Astrocyte (in vitro differentiated cells and primary cell): ENCODE measurements at regions not wholly inside any gene's neighbourhood (a gene's known extent, or its start where the extent isn't known, plus 50 kb on each side); places are given as distances from the start of the nearest gene placed in this dataset.

Experiments
- DNase-seq: peaks from one replicate; pipeline ENCODE4 v3.0.0-alpha.2; 2010; ENCODE audit warnings: low read depth
- FAIRE-seq: peaks from 2 replicates; lab custom pipeline; 2011; peaks lifted over from hg19 to GRCh38; lab: Jason Lieb, UNC
- H2AFZ ChIP-seq: 2 replicates; pipeline ENCODE4 v1.6.0; 2012; ENCODE audit warnings: low read depth, low read length, inconsistent platforms
- H3K27ac ChIP-seq: 2 replicates; pipeline ENCODE4 v1.5.1; 2011; ENCODE audit warnings: low read depth, low read length, inconsistent platforms
- H3K27me3 ChIP-seq: 2 replicates; pipeline ENCODE4 v1.6.0; 2011; ENCODE audit warnings: low read length, inconsistent platforms; ENCODE audit not compliant: insufficient read depth
- H3K36me3 ChIP-seq: 2 replicates; pipeline ENCODE4 v1.5.1; 2011; ENCODE audit warnings: low read length, inconsistent platforms; ENCODE audit not compliant: insufficient read depth
- H3K4me1 ChIP-seq: 2 replicates; pipeline ENCODE4 v1.5.1; 2011; ENCODE audit warnings: low read length, inconsistent platforms; ENCODE audit not compliant: insufficient read depth
- H3K4me2 ChIP-seq: 2 replicates; pipeline ENCODE4 v1.6.0; 2012; ENCODE audit warnings: low read length, inconsistent platforms
- H3K4me3 ChIP-seq: 2 replicates; pipeline ENCODE4 v1.5.1; 2011; ENCODE audit warnings: low read depth, mild to moderate bottlenecking, low read length, inconsistent platforms; ENCODE audit not compliant: insufficient read depth
- H3K79me2 ChIP-seq: 2 replicates; pipeline ENCODE4 v1.6.0; 2012; ENCODE audit warnings: mild to moderate bottlenecking, low read length, inconsistent platforms; ENCODE audit not compliant: insufficient read depth
- H3K9ac ChIP-seq: 2 replicates; pipeline ENCODE4 v1.6.0; 2012; ENCODE audit warnings: mild to moderate bottlenecking, low read length, inconsistent platforms
- H3K9me3 ChIP-seq: 2 replicates; pipeline ENCODE4 v1.5.1; 2012; ENCODE audit warnings: low read depth, mild to moderate bottlenecking, low read length, inconsistent platforms; ENCODE audit not compliant: insufficient read depth
- H4K20me1 ChIP-seq: 2 replicates; pipeline ENCODE4 v1.6.0; 2012; ENCODE audit warnings: low read length, inconsistent platforms; ENCODE audit not compliant: insufficient read depth
- H3K27ac Mint-ChIP-seq: one replicate; pipeline ENCODE4 v1.8.0; 2021; ENCODE audit warnings: mild to moderate bottlenecking, mixed read lengths; ENCODE audit not compliant: unreplicated experiment
- H3K27me3 Mint-ChIP-seq: one replicate; pipeline ENCODE4 v1.8.0; 2021; ENCODE audit warnings: low read depth, mixed read lengths; ENCODE audit not compliant: unreplicated experiment
- H3K36me3 Mint-ChIP-seq: one replicate; pipeline ENCODE4 v1.8.0; 2021; ENCODE audit warnings: low read depth, mixed read lengths; ENCODE audit not compliant: unreplicated experiment
- H3K4me1 Mint-ChIP-seq: one replicate; pipeline ENCODE4 v1.8.0; 2021; ENCODE audit warnings: low read depth, mixed read lengths; ENCODE audit not compliant: unreplicated experiment
- H3K4me3 Mint-ChIP-seq: one replicate; pipeline ENCODE4 v1.8.0; 2021; ENCODE audit warnings: mild to moderate bottlenecking, moderate library complexity, mixed read lengths; ENCODE audit not compliant: unreplicated experiment
- H3K9me3 Mint-ChIP-seq: one replicate; pipeline ENCODE4 v1.8.0; 2021; ENCODE audit warnings: mild to moderate bottlenecking, mixed read lengths; ENCODE audit not compliant: unreplicated experiment
- EZH2 ChIP-seq: IDR thresholded peaks from 2 replicates; pipeline ENCODE4 v1.6.1; 2012; ENCODE audit warnings: mild to moderate bottlenecking, low read length, inconsistent platforms; ENCODE audit not compliant: insufficient read depth
- TF ChIP-seq, protein P1 (sequence below): IDR thresholded peaks from 2 replicates; pipeline ENCODE4 v1.5.1; 2011; ENCODE audit warnings: low read depth, mild to moderate bottlenecking, inconsistent platforms, low read length, moderate library complexity; ENCODE audit not compliant: insufficient read depth

DNA sequence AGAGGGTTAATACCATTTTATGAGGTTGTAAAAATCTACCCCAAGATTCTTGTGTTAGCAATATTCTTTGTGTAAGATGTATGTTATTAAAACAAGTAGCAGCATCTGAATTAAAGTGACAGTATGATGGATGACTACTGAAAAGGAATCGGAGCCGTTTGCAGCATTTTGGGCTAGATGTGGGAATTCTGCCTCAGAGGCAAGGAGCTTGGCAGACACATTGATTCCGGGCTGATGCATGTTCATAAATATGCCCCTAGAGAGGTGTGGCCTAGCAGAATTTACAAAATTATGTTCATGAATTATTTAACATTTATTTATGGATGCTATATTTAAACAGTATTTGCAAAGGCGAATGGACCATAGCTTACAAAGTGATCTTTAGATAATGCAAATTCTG lies 389.0 kb upstream of the ETAA1 start:
- H3K4me3 ChIP-seq, result no peak overlapping the region
- no peaks in the 10 kb centered on the region for H3K36me3 ChIP-seq
- H3K4me3 Mint-ChIP-seq, result no peak overlapping the region
- H3K4me2 ChIP-seq, result no peak overlapping the region
- H3K27me3 ChIP-seq, result peaks cover 3% of the 10 kb centered on the region
- no peak overlapping the region for H3K27ac ChIP-seq
- no peak overlapping the region for H2AFZ ChIP-seq
- no peaks in the 10 kb centered on the region for H3K27me3 Mint-ChIP-seq
- H3K27ac Mint-ChIP-seq, result no peak overlapping the region
- H4K20me1 ChIP-seq, result no peaks in the 10 kb centered on the region
- no peak overlapping the region for H3K9ac ChIP-seq
- no peaks in the 10 kb centered on the region for H3K4me1 ChIP-seq
- no peaks in the 10 kb centered on the region for H3K9me3 ChIP-seq
- peaks cover 3% of the 10 kb centered on the region for H3K4me1 Mint-ChIP-seq
- FAIRE-seq, result no peak
- H3K9me3 Mint-ChIP-seq, result no peaks in the 10 kb centered on the region
- no peaks in the 10 kb centered on the region for H3K79me2 ChIP-seq
- TF ChIP-seq EZH2, result no peak
- TF ChIP-seq, protein P1, sequence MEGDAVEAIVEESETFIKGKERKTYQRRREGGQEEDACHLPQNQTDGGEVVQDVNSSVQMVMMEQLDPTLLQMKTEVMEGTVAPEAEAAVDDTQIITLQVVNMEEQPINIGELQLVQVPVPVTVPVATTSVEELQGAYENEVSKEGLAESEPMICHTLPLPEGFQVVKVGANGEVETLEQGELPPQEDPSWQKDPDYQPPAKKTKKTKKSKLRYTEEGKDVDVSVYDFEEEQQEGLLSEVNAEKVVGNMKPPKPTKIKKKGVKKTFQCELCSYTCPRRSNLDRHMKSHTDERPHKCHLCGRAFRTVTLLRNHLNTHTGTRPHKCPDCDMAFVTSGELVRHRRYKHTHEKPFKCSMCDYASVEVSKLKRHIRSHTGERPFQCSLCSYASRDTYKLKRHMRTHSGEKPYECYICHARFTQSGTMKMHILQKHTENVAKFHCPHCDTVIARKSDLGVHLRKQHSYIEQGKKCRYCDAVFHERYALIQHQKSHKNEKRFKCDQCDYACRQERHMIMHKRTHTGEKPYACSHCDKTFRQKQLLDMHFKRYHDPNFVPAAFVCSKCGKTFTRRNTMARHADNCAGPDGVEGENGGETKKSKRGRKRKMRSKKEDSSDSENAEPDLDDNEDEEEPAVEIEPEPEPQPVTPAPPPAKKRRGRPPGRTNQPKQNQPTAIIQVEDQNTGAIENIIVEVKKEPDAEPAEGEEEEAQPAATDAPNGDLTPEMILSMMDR, result no peak
- no peaks in the 10 kb centered on the region for H3K36me3 Mint-ChIP-seq
- DNase-seq, result peak; percentile 17

DNA sequence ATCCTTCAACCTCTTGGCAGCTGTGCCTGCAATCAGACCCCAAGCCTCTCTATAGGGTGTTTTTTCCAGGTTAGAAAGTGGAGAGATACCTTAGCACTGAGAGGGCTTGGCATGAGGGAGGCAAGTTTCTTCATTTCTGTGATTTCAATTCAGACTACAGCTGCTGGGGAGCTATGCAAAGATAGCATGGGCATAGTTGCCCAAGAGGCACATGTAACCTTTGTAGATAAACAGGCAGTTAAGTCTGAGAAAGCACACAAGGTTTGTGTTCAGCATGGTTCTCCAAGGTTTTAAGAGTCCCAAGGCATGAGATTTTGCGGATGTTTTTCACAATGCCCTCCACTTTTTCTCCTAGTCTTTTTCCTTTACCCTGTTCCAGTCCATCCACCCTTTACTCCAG lies 385.0 kb upstream of the ETAA1 start:
- FAIRE-seq, result no peak

DNA sequence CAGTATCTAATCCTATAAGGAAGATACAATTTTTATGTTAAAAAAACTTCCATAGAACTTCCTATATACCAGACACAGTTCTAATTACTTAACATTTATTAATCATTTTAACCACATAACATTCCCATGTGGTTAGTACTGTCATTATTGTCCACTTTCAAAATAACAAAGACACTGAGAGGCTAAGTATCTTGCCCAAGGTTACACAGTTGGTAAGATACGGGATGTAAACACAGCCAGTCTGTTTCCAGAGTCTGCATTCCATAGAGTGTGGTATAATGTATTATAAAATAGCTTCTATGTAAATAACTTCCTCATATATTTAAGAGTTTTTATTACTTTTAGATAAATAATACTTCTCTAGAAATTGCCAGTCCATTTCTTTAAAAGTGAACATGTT lies 383.3 kb upstream of the ETAA1 start:
- no peaks in the 10 kb centered on the region for H3K9me3 Mint-ChIP-seq
- Histone ChIP-seq H3K27me3 (peaks cover 3% of the 10 kb centered on the region), H2AFZ (no peak overlapping the region), H3K4me3 (no peak overlapping the region), H3K4me1 (no peaks in the 10 kb centered on the region), H3K9ac (no peak overlapping the region), H3K36me3 (no peaks in the 10 kb centered on the region), H3K79me2 (no peaks in the 10 kb centered on the region), H4K20me1 (no peaks in the 10 kb centered on the region), H3K27ac (no peak overlapping the region), H3K4me2 (no peak overlapping the region), H3K9me3 (no peaks in the 10 kb centered on the region)
- TF ChIP-seq, protein P1, result no peak
- no peak for TF ChIP-seq EZH2
- FAIRE-seq, result no peak
- H3K36me3 Mint-ChIP-seq, result no peaks in the 10 kb centered on the region
- no peak for DNase-seq
- no peak overlapping the region for H3K27ac Mint-ChIP-seq
- H3K4me1 Mint-ChIP-seq, result peaks cover 4% of the 10 kb centered on the region
- no peaks in the 10 kb centered on the region for H3K27me3 Mint-ChIP-seq
- H3K4me3 Mint-ChIP-seq, result no peak overlapping the region

More for the DNA sequence above, 385.0 kb upstream of the ETAA1 start:
- H3K36me3 ChIP-seq, result no peaks in the 10 kb centered on the region
- no peak overlapping the region for H3K27ac ChIP-seq
- H3K27ac Mint-ChIP-seq, result no peak overlapping the region
- no peaks in the 10 kb centered on the region for H3K27me3 Mint-ChIP-seq
- H3K4me3 ChIP-seq, result no peak overlapping the region
- H3K4me2 ChIP-seq, result no peak overlapping the region
- H4K20me1 ChIP-seq, result no peaks in the 10 kb centered on the region
- no peaks in the 10 kb centered on the region for H3K4me1 ChIP-seq
- H3K27me3 ChIP-seq, result peaks cover 3% of the 10 kb centered on the region
- TF ChIP-seq, protein P1, result no peak
- no peak for TF ChIP-seq EZH2
- H3K36me3 Mint-ChIP-seq, result no peaks in the 10 kb centered on the region
- no peaks in the 10 kb centered on the region for H3K9me3 ChIP-seq
- DNase-seq, result no peak
- peaks cover 7% of the 10 kb centered on the region for H3K4me1 Mint-ChIP-seq
- no peak overlapping the region for H3K4me3 Mint-ChIP-seq
- no peaks in the 10 kb centered on the region for H3K79me2 ChIP-seq
- no peaks in the 10 kb centered on the region for H3K9me3 Mint-ChIP-seq
- H2AFZ ChIP-seq, result no peak overlapping the region
- no peak overlapping the region for H3K9ac ChIP-seq
